HepG2 (cell line): ENCODE measurements at regions not wholly inside any gene's neighbourhood (a gene's known extent, or its start where the extent isn't known, plus 50 kb on each side); places are given as distances from the start of the nearest gene placed in this dataset.

Source experiments
- ATAC-seq: fragments of 200-7000 bp; cut with Tn5 transposase; 3 replicates; pipeline ENCODE4 v1.9.1; 2020; ENCODE audit warnings: mild to moderate bottlenecking, moderate library complexity
- BruUV-seq: library from RNA; stranded (reverse); fragments of 400-500 nt; replicated peaks from 2 replicates; lab custom pipeline; 2021; lab: Mats Ljungman, UMichigan
- CTCF ChIA-PET: fragments of 300-600 bp; formaldehyde crosslinking; extraction: SDS; loops from one replicate; lab custom pipeline; 2021; ENCODE audit warnings: low total read pairs, inconsistent platforms, low intra/inter-chr PET ratio; lab: Yijun Ruan, JAX
- POLR2A ChIA-PET: fragments of 350-600 bp; sonication (Branson Sonifier 250); formaldehyde crosslinking; loops from one replicate; lab custom pipeline; 2020; ENCODE audit warnings: antibody characterized with exemption, inconsistent platforms; lab: Yijun Ruan, JAX
- DNase-seq: peaks from one replicate; pipeline ENCODE4 v3.0.0-alpha.2; 2015; ENCODE audit warnings: low spot score
- FAIRE-seq: peaks from 3 replicates; lab custom pipeline; 2011; peaks lifted over from hg19 to GRCh38; lab: Jason Lieb, UNC
- H2AFZ ChIP-seq: one replicate; pipeline ENCODE4 v1.6.1; 2011; ENCODE audit warnings: low read length, inconsistent platforms
- H3K27ac ChIP-seq: fragments of 300-600 bp; 3 replicates; pipeline ENCODE4 v1.8.0; 2011; ENCODE audit warnings: mixed run types, mild to moderate bottlenecking, mixed read lengths, low read length, inconsistent platforms; ENCODE audit not compliant: insufficient read depth; ENCODE audit errors: extremely low read length
- H3K27me3 ChIP-seq, 2 experiments: fragments of 200-600 bp in 1 of 2; 2 replicates in 1 of 2; 3 replicates in 1 of 2; pipeline versions ENCODE4 v1.6.0 to v1.8.0; 2011; ENCODE audit warnings: low read length in 2 of 2, mild to moderate bottlenecking in 2 of 2, moderate library complexity in 2 of 2, inconsistent platforms in 1 of 2; ENCODE audit not compliant: insufficient read depth in 2 of 2, control insufficient read depth in 1 of 2
- H3K36me3 ChIP-seq, 2 experiments: fragments of 200-600 bp in 1 of 2; replicated peaks in 1 of 2; 2 replicates in 1 of 2; 3 replicates in 1 of 2; pipeline versions ENCODE4 v1.5.1 to v1.8.0; 2011; ENCODE audit warnings: low read length in 2 of 2, inconsistent platforms in 1 of 2; ENCODE audit not compliant: insufficient read depth in 2 of 2, control insufficient read depth in 1 of 2
- H3K4me1 ChIP-seq: 2 replicates; pipeline ENCODE4 v1.5.1; 2012; ENCODE audit warnings: low read length, inconsistent platforms; ENCODE audit not compliant: insufficient read depth
- H3K4me2 ChIP-seq: 2 replicates; pipeline ENCODE4 v1.6.0; 2011; ENCODE audit warnings: low read depth, low read length, inconsistent platforms
- H3K4me3 ChIP-seq, 3 experiments: fragments of 200-600 bp in 1 of 3; sonication (generic), shearing (Covaris generic) in 1 of 3; replicated peaks in 1 of 3; 2 replicates each; pipeline ENCODE4 v1.5.1; 2011 to 2016; ENCODE audit warnings: low read length in 3 of 3, inconsistent platforms in 2 of 3, low read depth in 2 of 3, mild to moderate bottlenecking in 2 of 3, control low read depth in 1 of 3, mixed read lengths in 1 of 3; ENCODE audit not compliant: insufficient read depth in 1 of 3
- H3K79me2 ChIP-seq: one replicate; pipeline ENCODE4 v1.6.1; 2011; ENCODE audit warnings: low read length, inconsistent platforms; ENCODE audit not compliant: insufficient read depth
- H3K9ac ChIP-seq: 2 replicates; pipeline ENCODE4 v1.6.0; 2011; ENCODE audit warnings: mild to moderate bottlenecking, low read depth, low read length, inconsistent platforms; ENCODE audit not compliant: insufficient read depth
- H3K9me3 ChIP-seq: 2 replicates; pipeline ENCODE4 v1.5.1; 2012; ENCODE audit warnings: mild to moderate bottlenecking, low read length
- H4K20me1 ChIP-seq: 2 replicates; pipeline ENCODE4 v1.6.0; 2011; ENCODE audit warnings: inconsistent platforms, mild to moderate bottlenecking, low read length, moderate library complexity; ENCODE audit not compliant: insufficient read depth
- FOXP1 ChIP-seq, 2 experiments: fragments of 450-650 bp in 1 of 2; IDR thresholded peaks; 2 replicates each; pipeline ENCODE4 v1.6.1; 2017 to 2018; ENCODE audit warnings: antibody characterized with exemption in 1 of 2
- MLXIP ChIP-seq: sonication (generic); formaldehyde crosslinking; IDR thresholded peaks from 2 replicates; pipeline ENCODE4 v1.9.0; 2021; ENCODE audit warnings: missing genetic modification reagents, borderline replicate concordance
- RBAK ChIP-seq: sonication (generic); formaldehyde crosslinking; IDR thresholded peaks from 2 replicates; pipeline ENCODE4 v1.5.1; 2020; ENCODE audit warnings: mild to moderate bottlenecking, missing genetic modification reagents
- RNF219 ChIP-seq: sonication (generic); formaldehyde crosslinking; IDR thresholded peaks from 2 replicates; pipeline ENCODE4 v1.5.0; 2020; ENCODE audit warnings: mild to moderate bottlenecking, missing genetic modification reagents
- SAFB2 ChIP-seq: sonication (generic); formaldehyde crosslinking; IDR thresholded peaks from 2 replicates; pipeline ENCODE4 v1.5.1; 2020; ENCODE audit warnings: missing genetic modification reagents, low read depth, mild to moderate bottlenecking, borderline replicate concordance
- TGIF2 ChIP-seq: IDR thresholded peaks from 2 replicates; pipeline ENCODE4 v1.6.1; 2016; ENCODE audit warnings: control low read depth, missing compliant biosample characterization
- ZFP37 ChIP-seq: sonication (generic); formaldehyde crosslinking; IDR thresholded peaks from 2 replicates; pipeline ENCODE4 v1.4.0; 2020; ENCODE audit warnings: missing genetic modification reagents, borderline replicate concordance
- ZFYVE20 ChIP-seq: sonication (generic); formaldehyde crosslinking; IDR thresholded peaks from 2 replicates; pipeline ENCODE4 v1.8.0; 2023; ENCODE audit warnings: low read depth, mild to moderate bottlenecking, moderate library complexity, missing genetic modification reagents, borderline replicate concordance
- ZMYM2 ChIP-seq: sonication (generic); formaldehyde crosslinking; IDR thresholded peaks from 2 replicates; pipeline ENCODE4 v1.8.0; 2022; ENCODE audit warnings: mild to moderate bottlenecking, missing genetic modification reagents
- ZNF30 ChIP-seq: sonication (generic); formaldehyde crosslinking; IDR thresholded peaks from 2 replicates; pipeline ENCODE4 v1.5.0; 2020; ENCODE audit warnings: mild to moderate bottlenecking, missing genetic modification reagents
- ZNF790 ChIP-seq: sonication (generic); formaldehyde crosslinking; IDR thresholded peaks from 2 replicates; pipeline ENCODE4 v1.8.0; 2022; ENCODE audit warnings: missing genetic modification reagents, mild to moderate bottlenecking, borderline replicate concordance
- ZNF839 ChIP-seq: sonication (generic); formaldehyde crosslinking; IDR thresholded peaks from 2 replicates; pipeline ENCODE4 v1.4.0; 2020; ENCODE audit warnings: missing genetic modification reagents, mild to moderate bottlenecking, borderline replicate concordance
- WGBS: methylation state at CpG from one replicate; pipeline ENCODE4 v1.1.6; 2017; ENCODE audit warnings: low lambda C conversion rate; 5-methylcytosine and 5-hydroxymethylcytosine counted together
- in situ Hi-C: cut with HindIII; loops from 2 replicates; pipeline ENCODE4 v1.10.0; 2017; ENCODE audit warnings: low pct_unique_long_range_greater_than_20kb; ENCODE audit not compliant: extremely low pct_ligation_motif_present
- intact Hi-C: fragments of 100-400 bp; cut with micrococcal nuclease; formaldehyde crosslinking; loops from one replicate; pipeline ENCODE4 v1.10.0; 2022; ENCODE audit not compliant: unreplicated experiment

DNA sequence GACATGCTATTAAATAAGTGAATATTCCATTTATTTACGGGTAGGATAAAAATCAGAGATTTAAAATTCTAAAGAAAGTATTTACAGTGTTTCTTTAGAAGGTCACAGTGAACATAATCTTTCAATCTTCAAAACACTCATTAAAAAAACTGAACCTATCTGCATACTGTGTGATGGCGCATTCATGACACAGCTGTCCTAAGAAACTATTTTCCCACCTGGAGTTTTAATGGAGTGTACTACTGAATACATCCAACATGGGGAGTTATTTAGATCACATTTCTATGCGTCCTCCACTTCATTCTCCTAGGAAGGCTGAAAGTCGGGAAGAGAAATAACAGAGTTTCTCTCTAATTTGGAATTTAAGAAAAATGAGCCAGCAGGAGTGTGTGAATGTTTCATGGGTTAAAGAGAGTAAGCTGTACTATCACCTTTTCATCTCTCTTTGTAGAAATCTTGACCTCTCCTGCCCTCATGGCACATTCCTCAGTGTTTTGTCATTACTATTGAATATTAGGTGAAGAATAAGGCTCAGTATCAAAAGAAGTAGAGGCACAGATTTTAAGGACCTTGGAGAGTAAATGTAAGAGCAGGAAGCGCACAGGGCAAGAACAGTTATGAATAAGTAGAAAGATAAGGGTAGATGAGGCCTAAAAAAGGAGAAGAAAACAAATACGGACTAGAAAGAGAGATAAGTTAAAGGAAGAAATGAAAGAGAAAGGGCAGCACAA lies 551.2 kb upstream of the TUSC1 start:
- Histone ChIP-seq H3K4me3 (no peak overlapping the region), H4K20me1 (no peaks in the 10 kb centered on the region), H2AFZ (no peak overlapping the region), H3K36me3 (no peaks in the 10 kb centered on the region), H3K4me1 (no peaks in the 10 kb centered on the region), H3K27me3 (no peaks in the 10 kb centered on the region), H3K9me3 (no peaks in the 10 kb centered on the region; the same call in 1 of the 2 replicates), H3K9ac (no peak overlapping the region), H3K79me2 (no peaks in the 10 kb centered on the region), H3K27ac (no peak overlapping the region), H3K4me2 (no peak overlapping the region)
- TF ChIP-seq ZNF30 (CRISPR knock-in tag) = no peak
- TF ChIP-seq TGIF2 (CRISPR knock-in tag) = no peak
- no peak for TF ChIP-seq ZNF790 (CRISPR knock-in tag)
- TF ChIP-seq ZMYM2 (CRISPR knock-in tag) = no peak
- no peak for TF ChIP-seq FOXP1 (IDR thresholded peaks at IDR 0.05)
- no peak for TF ChIP-seq FOXP1 (CRISPR knock-in tag; IDR thresholded peaks at IDR 0.05)
- no peak for TF ChIP-seq ZFP37 (CRISPR knock-in tag)
- TF ChIP-seq ZNF839 = no peak
- TF ChIP-seq RBAK (CRISPR knock-in tag) = no peak
- no peak for TF ChIP-seq MLXIP (CRISPR knock-in tag)
- no peak for TF ChIP-seq ZFYVE20 (CRISPR knock-in tag)
- no peak for TF ChIP-seq RNF219 (CRISPR knock-in tag)
- no peak for TF ChIP-seq SAFB2 (CRISPR knock-in tag)
- in situ Hi-C loops (no loop called here), intact Hi-C loops (no loop called here)
- BruUV-seq = no TSS peak
- FAIRE-seq = no peak
- DNase-seq = no peak
- WGBS = 19% methylated on average over 6 of the region's 6 CpGs
- ChIA-PET POLR2A (no interaction called here), CTCF (no interaction called here)
- no peak for ATAC-seq
